K562 (cell line): ENCODE measurements at regions not wholly inside any gene's neighbourhood (a gene's known extent, or its start where the extent isn't known, plus 50 kb on each side); places are given as distances from the start of the nearest gene placed in this dataset.

Experiments used
- ATAC-seq: fragments of 200-7000 bp; cut with Tn5 transposase; 3 replicates; pipeline ENCODE4 v1.9.1; 2020; ENCODE audit warnings: moderate library complexity
- BruUV-seq: library from RNA; stranded (reverse); fragments of 400-500 nt; replicated peaks from 2 replicates; lab custom pipeline; 2021; lab: Mats Ljungman, UMichigan
- CTCF ChIA-PET: fragments of 300-600 bp; formaldehyde crosslinking; extraction: SDS; loops from one replicate; lab custom pipeline; 2021; ENCODE audit warnings: low intra/inter-chr PET ratio; lab: Yijun Ruan, JAX
- POLR2A ChIA-PET: fragments of 300-600, 350-650 bp; sonication (Branson Sonifier 250); formaldehyde crosslinking; extraction: SDS; loops from one replicate; lab custom pipeline; 2021; ENCODE audit warnings: antibody characterized with exemption, inconsistent platforms; lab: Yijun Ruan, JAX
- DNase-seq, 4 experiments: peaks; one replicate each; pipeline versions ENCODE4 v3.0.0 to v3.0.0-alpha.2; 2011 to 2018; ENCODE audit warnings: low spot score in 3 of 4, mixed read lengths in 3 of 4; ENCODE audit errors: extremely low read depth in 1 of 4
- FAIRE-seq: peaks from 2 replicates; lab custom pipeline; 2011; peaks lifted over from hg19 to GRCh38; lab: Jason Lieb, UNC
- H2AFZ ChIP-seq: 2 replicates; pipeline ENCODE4 v1.6.0; 2011; ENCODE audit warnings: low read depth, low read length, control low read depth, inconsistent platforms
- H3K27ac ChIP-seq: fragments of 200-600 bp; 3 replicates; pipeline ENCODE4 v1.8.0; 2011; ENCODE audit warnings: low read depth, mild to moderate bottlenecking, control low read depth, inconsistent platforms, low read length, moderate library complexity, mixed read lengths; ENCODE audit errors: extremely low read depth
- H3K27me3 ChIP-seq, 2 experiments: fragments of 300-600 bp in 1 of 2; 2 replicates in 1 of 2; 3 replicates in 1 of 2; pipeline versions ENCODE4 v1.6.0 to v1.8.0; 2011; ENCODE audit warnings: inconsistent platforms in 2 of 2, low read length in 2 of 2, mild to moderate bottlenecking in 1 of 2, mixed read lengths in 1 of 2, moderate library complexity in 1 of 2; ENCODE audit not compliant: control insufficient read depth in 2 of 2, insufficient read depth in 2 of 2
- H3K36me3 ChIP-seq: fragments of 300-600 bp; 3 replicates; pipeline ENCODE4 v1.8.0; 2011; ENCODE audit warnings: mild to moderate bottlenecking, low read length, inconsistent platforms; ENCODE audit not compliant: control insufficient read depth, insufficient read depth
- H3K4me1 ChIP-seq, 2 experiments: fragments of 200-600 bp in 1 of 2; replicated peaks in 1 of 2; 2 replicates in 1 of 2; 3 replicates in 1 of 2; pipeline versions ENCODE4 v1.5.1 to v1.8.0; 2011; ENCODE audit warnings: inconsistent platforms in 2 of 2, low read length in 2 of 2, mild to moderate bottlenecking in 1 of 2, mixed read lengths in 1 of 2, moderate library complexity in 1 of 2; ENCODE audit not compliant: control insufficient read depth in 2 of 2, insufficient read depth in 2 of 2
- H3K4me2 ChIP-seq: 2 replicates; pipeline ENCODE4 v1.6.1; 2011; ENCODE audit warnings: low read length, control low read depth, inconsistent platforms, mixed read lengths; ENCODE audit not compliant: insufficient read depth
- H3K4me3 ChIP-seq: fragments of 200-600 bp; sonication (generic), shearing (Covaris generic); 2 replicates; pipeline ENCODE4 v1.5.1; 2016; ENCODE audit warnings: control low read depth, inconsistent platforms
- H3K79me2 ChIP-seq: fragments of 200-600 bp; 3 replicates; pipeline ENCODE4 v1.8.0; 2011; ENCODE audit warnings: low read length, inconsistent platforms; ENCODE audit not compliant: control insufficient read depth, insufficient read depth
- H3K9ac ChIP-seq, 2 experiments: 2 replicates each; pipeline versions ENCODE4 v1.6.0 to v1.6.1; 2011; ENCODE audit warnings: low read depth in 2 of 2, low read length in 2 of 2, control low read depth in 1 of 2, inconsistent platforms in 1 of 2, mild to moderate bottlenecking in 1 of 2, mixed read lengths in 1 of 2; ENCODE audit not compliant: insufficient read depth in 1 of 2
- H3K9me1 ChIP-seq: one replicate; pipeline ENCODE4 v1.6.0; 2011; ENCODE audit warnings: inconsistent platforms, mild to moderate bottlenecking, low read length, moderate library complexity; ENCODE audit not compliant: control insufficient read depth, insufficient read depth
- H3K9me3 ChIP-seq: replicated peaks from 2 replicates; pipeline ENCODE4 v1.5.1; 2011; ENCODE audit warnings: low read depth, low read length, inconsistent platforms; ENCODE audit not compliant: control insufficient read depth, insufficient read depth
- H4K20me1 ChIP-seq: replicated peaks from 2 replicates; pipeline ENCODE4 v1.6.1; 2011; ENCODE audit warnings: low read length, inconsistent platforms, mixed read lengths; ENCODE audit not compliant: control insufficient read depth, insufficient read depth
- IRF1 ChIP-seq: sonication (generic); formaldehyde crosslinking; IDR thresholded peaks from 2 replicates; pipeline ENCODE4 v1.8.0; 2022; ENCODE audit warnings: missing genetic modification reagents, mild to moderate bottlenecking, borderline replicate concordance
- NKRF ChIP-seq: fragments of 450-650 bp; IDR thresholded peaks from 2 replicates; pipeline ENCODE4 v1.6.1; 2016; ENCODE audit warnings: borderline replicate concordance
- POLR3A ChIP-seq: IDR thresholded peaks from 2 replicates; pipeline ENCODE4 v1.6.1; 2011; ENCODE audit warnings: borderline replicate concordance, mild to moderate bottlenecking, moderate library complexity; ENCODE audit not compliant: insufficient read length, insufficient read depth; ENCODE audit errors: extremely low read depth
- PTTG1 ChIP-seq: fragments of 450-650 bp; IDR thresholded peaks from 2 replicates; pipeline ENCODE4 v1.6.1; 2016; ENCODE audit warnings: low read depth, mild to moderate bottlenecking, missing genetic modification characterization, missing compliant biosample characterization
- RBM14 ChIP-seq: fragments of 200-400 bp; formaldehyde crosslinking; IDR thresholded peaks from 2 replicates; pipeline ENCODE4 v1.6.1; 2018; ENCODE audit warnings: low read depth, mild to moderate bottlenecking, low read length, moderate library complexity, borderline replicate concordance; ENCODE audit not compliant: insufficient read depth
- TCF15 ChIP-seq: fragments of 250-450 bp; sonication (Bioruptor Pico); IDR thresholded peaks from 2 replicates; pipeline ENCODE4 v1.8.0; 2022; ENCODE audit warnings: moderate library complexity, mild to moderate bottlenecking, inconsistent platforms
- ZNF507 ChIP-seq: conservative IDR thresholded peaks from 2 replicates; pipeline ENCODE4 v1.6.1; 2017; ENCODE audit warnings: missing genetic modification characterization, missing compliant biosample characterization
- ZNF766 ChIP-seq: fragments of 200-800 bp; sonication (Bioruptor generic); conservative IDR thresholded peaks from 2 replicates; pipeline ENCODE4 v1.6.1; 2016; ENCODE audit warnings: missing genetic modification characterization, missing compliant biosample characterization
- WGBS: fragments of 100-300 bp; shearing (Covaris generic); methylation state at CpG from one replicate; pipeline ENCODE4 v1.1.6; 2016; ENCODE audit warnings: low coverage, mixed read lengths; ENCODE audit not compliant: insufficient coverage; ENCODE audit errors: missing lambda C conversion rate; 5-methylcytosine and 5-hydroxymethylcytosine counted together
- in situ Hi-C: fragments of 300-500 bp; cut with MboI; formaldehyde crosslinking; loops from 4 replicates; pipeline ENCODE4 v1.15.0; 2018; ENCODE audit warnings: inconsistent platforms, mixed read lengths
- intact Hi-C: fragments of 100-400 bp; cut with micrococcal nuclease; formaldehyde crosslinking; loops from 2 replicates; pipeline ENCODE4 v1.14.2; 2022

GRCh38 chr3:30332196-30333021 lies 274.0 kb upstream of the TGFBR2 start:
- 0% methylated on average over 10 of the region's 10 CpGs for WGBS

More at GRCh38 chr3:30332196-30333021, 274.0 kb upstream of the TGFBR2 start:
- no peak overlapping the region for H2AFZ ChIP-seq
- no peaks in the 10 kb centered on the region for H3K9me3 ChIP-seq
- no peaks in the 10 kb centered on the region for H3K79me2 ChIP-seq
- H3K36me3 ChIP-seq = no peaks in the 10 kb centered on the region
- H3K9me1 ChIP-seq = no peaks in the 10 kb centered on the region
- TF ChIP-seq ZNF507 (tag) = no peak
- TF ChIP-seq TCF15 (CRISPR knock-in tag) = no peak
- no peak for TF ChIP-seq ZNF766 (CRISPR knock-in tag)
- no peak for TF ChIP-seq PTTG1 (tag)
- no peak for TF ChIP-seq IRF1 (CRISPR knock-in tag)
- no peak for TF ChIP-seq RBM14
- TF ChIP-seq NKRF = no peak
- TF ChIP-seq POLR3A = no peak
- no peaks in the 10 kb centered on the region for H3K4me1 ChIP-seq
- BruUV-seq = no TSS peak
- no peaks in the 10 kb centered on the region for H3K27me3 ChIP-seq
- ATAC-seq (no peak), DNase-seq (no peak), FAIRE-seq (no peak)
- intact Hi-C loops (no loop called here), in situ Hi-C loops (no loop called here)
- H4K20me1 ChIP-seq = no peaks in the 10 kb centered on the region
- H3K27ac ChIP-seq = no peak overlapping the region
- CTCF ChIA-PET = no interaction called here
- POLR2A ChIA-PET = no interaction called here
- no peak overlapping the region for H3K4me2 ChIP-seq
- no peak overlapping the region for H3K4me3 ChIP-seq
- no peak overlapping the region for H3K9ac ChIP-seq
